ENCODE measurements at regions not wholly inside any gene's neighbourhood (a gene's known extent, or its start where the extent isn't known, plus 50 kb on each side); places are given as distances from the start of the nearest gene placed in this dataset.

DNA sequence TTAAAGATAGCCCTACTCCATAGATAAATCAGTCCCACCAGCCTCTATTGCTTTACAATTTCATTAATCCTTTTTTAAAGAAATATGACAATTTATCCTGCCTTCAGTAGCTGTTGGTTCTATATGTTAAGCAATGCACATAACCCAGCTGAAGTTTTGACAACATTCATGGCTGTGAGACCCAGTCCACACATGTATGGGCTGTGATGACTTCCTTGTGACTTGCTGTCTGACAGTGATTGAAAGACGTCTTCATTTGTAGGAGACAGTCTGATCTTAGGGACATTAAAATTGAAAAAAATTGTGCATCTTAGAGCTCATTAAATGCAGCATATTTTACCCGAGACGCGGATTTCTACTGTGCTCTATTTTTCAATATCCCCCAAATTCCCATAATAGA is 252.0 kb upstream of the ASIC2 start:
- no peak overlapping the region for H3K27ac ChIP-seq (ENCODE audit: insufficient read depth, low read depth, low read length)
- no peaks in the 10 kb centered on the region for H3K4me1 ChIP-seq (ENCODE audit: control insufficient read depth, extremely low read depth, insufficient read depth, low read length)
- dilution Hi-C loops (cut with MboI; ENCODE audit: extremely low pct_ligation_motif_present, low sequenced_read_pairs): no loop called here
- no peaks in the 10 kb centered on the region for H3K36me3 ChIP-seq (ENCODE audit: control insufficient read depth in 2 of 2, extremely low read depth in 1 of 2, insufficient read depth in 2 of 2, low read length in 2 of 2)
- no peak overlapping the region for H2AFZ ChIP-seq (ENCODE audit: low read depth, low read length)
- no peaks in the 10 kb centered on the region for H3K9me3 ChIP-seq (replicated peaks; ENCODE audit: control insufficient read depth, insufficient read depth, low read length)
- TF ChIP-seq POLR2AphosphoS5 (IDR thresholded peaks at IDR 0.05; ENCODE audit: insufficient read depth, low read depth, low read length): no peak
- TF ChIP-seq, protein P1, sequence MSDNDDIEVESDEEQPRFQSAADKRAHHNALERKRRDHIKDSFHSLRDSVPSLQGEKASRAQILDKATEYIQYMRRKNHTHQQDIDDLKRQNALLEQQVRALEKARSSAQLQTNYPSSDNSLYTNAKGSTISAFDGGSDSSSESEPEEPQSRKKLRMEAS (IDR thresholded peaks at IDR 0.05; ENCODE audit: insufficient read depth, insufficient read length): no peak
- no peak for TF ChIP-seq MYC (IDR thresholded peaks at IDR 0.05; ENCODE audit: low read depth, low read length)
- TF ChIP-seq JUN (IDR thresholded peaks at IDR 0.05; ENCODE audit: borderline replicate concordance, insufficient read depth, insufficient read length, low read depth): no peak
- TF ChIP-seq EZH2 (IDR thresholded peaks at IDR 0.05; ENCODE audit: borderline replicate concordance, low read depth, low read length, severe bottlenecking): no peak
- TF ChIP-seq FOS (IDR thresholded peaks at IDR 0.05; ENCODE audit: borderline replicate concordance, insufficient read depth, low read length): no peak
- intact Hi-C loops (cut with micrococcal nuclease): no loop called here
- H3K4me3 ChIP-seq (replicated peaks in 1 of 3; ENCODE audit: insufficient read depth in 1 of 3, low read depth in 1 of 3, low read length in 3 of 3): no peak overlapping the region
- FAIRE-seq (no peak), DNase-seq (ENCODE audit: low read depth, low spot score) (no peak)
- H3K27me3 ChIP-seq (ENCODE audit: control insufficient read depth in 2 of 2, insufficient read depth in 2 of 2, low read length in 2 of 2): no peaks in the 10 kb centered on the region
- H3K79me2 ChIP-seq (ENCODE audit: control insufficient read depth, insufficient read depth, low read length): no peaks in the 10 kb centered on the region
- CTCF ChIA-PET: interaction anchor here (1.0 kb wide), 1 partner anchor 19 kb away, joined by 3 read pairs; no protein-coding TSS in a partner anchor
- POLR2A ChIA-PET: no interaction called here
- no TSS peak for BruUV-seq (replicated peaks)
- H3K9me1 ChIP-seq (replicated peaks; ENCODE audit: control insufficient read depth, extremely low read depth, insufficient read depth, low read length): no peaks in the 10 kb centered on the region
- H3K4me2 ChIP-seq (ENCODE audit: insufficient read depth, low read length): no peak overlapping the region
- H4K20me1 ChIP-seq (replicated peaks; ENCODE audit: control insufficient read depth, extremely low read depth, insufficient read depth, low read length): no peaks in the 10 kb centered on the region
- no peak overlapping the region for H3K9ac ChIP-seq (replicated peaks; ENCODE audit: extremely low read depth, insufficient read depth, low read length)

DNA sequence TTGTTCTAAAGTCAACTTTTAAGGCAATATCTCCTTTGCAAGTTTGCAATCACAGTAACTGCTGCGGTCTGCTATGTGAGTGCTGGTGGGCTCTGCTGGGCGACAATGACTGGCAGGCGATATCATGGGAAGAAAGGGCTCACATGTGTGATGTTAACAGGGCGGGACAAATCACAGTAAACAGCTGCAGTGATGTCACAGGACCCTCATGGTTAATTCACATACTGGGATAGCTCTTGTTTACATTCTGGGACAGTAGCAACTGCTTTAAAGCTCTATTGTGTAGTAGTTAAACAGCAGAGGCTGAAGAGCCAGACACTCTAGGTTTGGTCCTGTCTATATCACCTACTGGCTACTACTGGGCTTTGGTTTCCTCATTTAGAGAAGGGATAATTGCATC is 257.2 kb upstream of the ASIC2 start:
- FAIRE-seq: no peak
- Histone ChIP-seq H2AFZ (ENCODE audit: low read depth, low read length) (no peak overlapping the region), H3K4me2 (ENCODE audit: insufficient read depth, low read length) (no peak overlapping the region), H3K9me1 (replicated peaks; ENCODE audit: control insufficient read depth, extremely low read depth, insufficient read depth, low read length) (no peaks in the 10 kb centered on the region), H3K36me3 (ENCODE audit: control insufficient read depth in 2 of 2, extremely low read depth in 1 of 2, insufficient read depth in 2 of 2, low read length in 2 of 2) (no peaks in the 10 kb centered on the region), H3K9ac (replicated peaks; ENCODE audit: extremely low read depth, insufficient read depth, low read length) (no peak overlapping the region), H4K20me1 (replicated peaks; ENCODE audit: control insufficient read depth, extremely low read depth, insufficient read depth, low read length) (no peaks in the 10 kb centered on the region), H3K27me3 (ENCODE audit: control insufficient read depth in 2 of 2, insufficient read depth in 2 of 2, low read length in 2 of 2) (no peaks in the 10 kb centered on the region), H3K4me1 (ENCODE audit: control insufficient read depth, extremely low read depth, insufficient read depth, low read length) (no peaks in the 10 kb centered on the region), H3K4me3 (replicated peaks in 1 of 3; ENCODE audit: insufficient read depth in 1 of 3, low read depth in 1 of 3, low read length in 3 of 3) (no peak overlapping the region), H3K79me2 (ENCODE audit: control insufficient read depth, insufficient read depth, low read length) (no peaks in the 10 kb centered on the region), H3K27ac (ENCODE audit: insufficient read depth, low read depth, low read length) (no peak overlapping the region), H3K9me3 (replicated peaks; ENCODE audit: control insufficient read depth, insufficient read depth, low read length) (no peaks in the 10 kb centered on the region)
- BruUV-seq (replicated peaks): no TSS peak
- no peak for DNase-seq (ENCODE audit: low read depth, low spot score)
- intact Hi-C loops (cut with micrococcal nuclease): no loop called here
- dilution Hi-C loops (cut with MboI; ENCODE audit: extremely low pct_ligation_motif_present, low sequenced_read_pairs): no loop called here
- CTCF ChIA-PET: no interaction called here
- POLR2A ChIA-PET: no interaction called here
- TF ChIP-seq POLR2A (IDR thresholded peaks at IDR 0.05; ENCODE audit: low read depth, low read length) (no peak), GATA2 (IDR thresholded peaks at IDR 0.05; ENCODE audit: insufficient read depth, insufficient read length, low read depth, low read length) (no peak), POLR2AphosphoS5 (IDR thresholded peaks at IDR 0.05; ENCODE audit: insufficient read depth, low read depth, low read length) (no peak), MYC (IDR thresholded peaks at IDR 0.05; ENCODE audit: low read depth, low read length) (no peak), JUN (IDR thresholded peaks at IDR 0.05; ENCODE audit: borderline replicate concordance, insufficient read depth, insufficient read length, low read depth) (no peak), EZH2 (IDR thresholded peaks at IDR 0.05; ENCODE audit: borderline replicate concordance, low read depth, low read length, severe bottlenecking) (no peak), FOS (IDR thresholded peaks at IDR 0.05; ENCODE audit: borderline replicate concordance, insufficient read depth, low read length) (no peak)
- TF ChIP-seq, protein P1 (IDR thresholded peaks at IDR 0.05; ENCODE audit: insufficient read depth, insufficient read length): no peak
- TF ChIP-seq, protein P2, sequence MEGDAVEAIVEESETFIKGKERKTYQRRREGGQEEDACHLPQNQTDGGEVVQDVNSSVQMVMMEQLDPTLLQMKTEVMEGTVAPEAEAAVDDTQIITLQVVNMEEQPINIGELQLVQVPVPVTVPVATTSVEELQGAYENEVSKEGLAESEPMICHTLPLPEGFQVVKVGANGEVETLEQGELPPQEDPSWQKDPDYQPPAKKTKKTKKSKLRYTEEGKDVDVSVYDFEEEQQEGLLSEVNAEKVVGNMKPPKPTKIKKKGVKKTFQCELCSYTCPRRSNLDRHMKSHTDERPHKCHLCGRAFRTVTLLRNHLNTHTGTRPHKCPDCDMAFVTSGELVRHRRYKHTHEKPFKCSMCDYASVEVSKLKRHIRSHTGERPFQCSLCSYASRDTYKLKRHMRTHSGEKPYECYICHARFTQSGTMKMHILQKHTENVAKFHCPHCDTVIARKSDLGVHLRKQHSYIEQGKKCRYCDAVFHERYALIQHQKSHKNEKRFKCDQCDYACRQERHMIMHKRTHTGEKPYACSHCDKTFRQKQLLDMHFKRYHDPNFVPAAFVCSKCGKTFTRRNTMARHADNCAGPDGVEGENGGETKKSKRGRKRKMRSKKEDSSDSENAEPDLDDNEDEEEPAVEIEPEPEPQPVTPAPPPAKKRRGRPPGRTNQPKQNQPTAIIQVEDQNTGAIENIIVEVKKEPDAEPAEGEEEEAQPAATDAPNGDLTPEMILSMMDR (IDR thresholded peaks at IDR 0.05; ENCODE audit: extremely low read depth in 1 of 2, insufficient read depth in 1 of 2, low read depth in 1 of 2, low read length in 2 of 2): no peak

Data from endothelial cell of umbilical vein (primary cell).